Right atrium auricular region (tissue), 2 donors: ENCODE measurements at regions not wholly inside any gene's neighbourhood (a gene's known extent, or its start where the extent isn't known, plus 50 kb on each side); places are given as distances from the start of the nearest gene placed in this dataset.

Experiments used
- DNase-seq: peaks from one replicate; pipeline ENCODE4 v3.0.0-alpha.2; 2019; ENCODE audit warnings: low spot score
- H3K27ac ChIP-seq, 2 donors: fragments of 200-600 bp; sonication (generic); 1 replicate in 1 of 2; 2 replicates in 1 of 2; pipeline ENCODE4 v1.5.1; 2016 to 2019
- H3K27me3 ChIP-seq, 2 donors: fragments of 200-600 bp; sonication (generic); one replicate each; pipeline versions ENCODE4 v1.5.1 to v1.6.0; 2017 to 2019
- H3K36me3 ChIP-seq: fragments of 200-600 bp; sonication (generic); one replicate; pipeline ENCODE4 v1.5.1; 2016
- H3K4me1 ChIP-seq, 2 donors: fragments of 200-600 bp; sonication (generic); one replicate each; pipeline versions ENCODE4 v1.5.1 to v1.6.0; 2017 to 2019
- H3K4me3 ChIP-seq, 2 donors: fragments of 200-600 bp; sonication (generic); 1 replicate in 1 of 2; 2 replicates in 1 of 2; pipeline ENCODE4 v1.5.1; 2017 to 2019; ENCODE audit warnings: mild to moderate bottlenecking in 1 of 2, moderate library complexity in 1 of 2
- H3K9me3 ChIP-seq, 2 donors: fragments of 200-600 bp; sonication (generic); one replicate each; pipeline ENCODE4 v1.5.1; 2019
- TF ChIP-seq, protein P1 (sequence below), 2 donors: fragments of 200-600 bp; sonication (generic); IDR thresholded peaks; one replicate each; pipeline ENCODE4 v1.5.1; 2019; ENCODE audit warnings: antibody characterized with exemption in 2 of 2

DNA sequence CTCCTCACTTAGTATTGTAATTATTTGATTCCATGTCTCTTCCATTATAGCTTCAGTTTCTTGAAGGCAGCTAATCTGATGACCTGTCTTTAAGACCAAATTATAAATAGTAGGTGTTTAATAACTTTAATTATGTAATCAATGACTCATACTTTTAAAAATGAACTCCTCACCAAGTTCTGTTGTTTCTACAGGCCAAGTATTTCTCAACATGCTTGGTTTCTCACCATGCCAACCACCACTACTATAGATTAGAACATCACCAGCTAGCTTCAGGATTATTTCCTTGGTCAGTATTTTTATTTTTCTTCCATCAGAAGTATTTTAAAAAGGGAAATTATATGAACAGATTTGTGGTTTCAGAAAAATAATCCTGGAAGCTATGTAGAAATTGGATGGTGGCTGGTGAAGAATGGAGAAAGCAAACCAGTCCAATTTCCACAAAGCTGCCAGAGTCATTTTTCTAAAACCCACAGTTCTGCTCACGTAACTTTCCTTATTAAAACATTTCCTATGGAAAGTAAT, 237.7 kb upstream of the DACH1 start:
- Histone ChIP-seq H3K36me3 (no peaks in the 10 kb centered on the region), H3K9me3 (no peaks in the 10 kb centered on the region), H3K4me1 (no peaks in the 10 kb centered on the region), H3K27me3 (no peaks in the 10 kb centered on the region), H3K4me3 (no peak overlapping the region), H3K27ac (no peak overlapping the region)
- no peak for DNase-seq
- TF ChIP-seq, protein P1, sequence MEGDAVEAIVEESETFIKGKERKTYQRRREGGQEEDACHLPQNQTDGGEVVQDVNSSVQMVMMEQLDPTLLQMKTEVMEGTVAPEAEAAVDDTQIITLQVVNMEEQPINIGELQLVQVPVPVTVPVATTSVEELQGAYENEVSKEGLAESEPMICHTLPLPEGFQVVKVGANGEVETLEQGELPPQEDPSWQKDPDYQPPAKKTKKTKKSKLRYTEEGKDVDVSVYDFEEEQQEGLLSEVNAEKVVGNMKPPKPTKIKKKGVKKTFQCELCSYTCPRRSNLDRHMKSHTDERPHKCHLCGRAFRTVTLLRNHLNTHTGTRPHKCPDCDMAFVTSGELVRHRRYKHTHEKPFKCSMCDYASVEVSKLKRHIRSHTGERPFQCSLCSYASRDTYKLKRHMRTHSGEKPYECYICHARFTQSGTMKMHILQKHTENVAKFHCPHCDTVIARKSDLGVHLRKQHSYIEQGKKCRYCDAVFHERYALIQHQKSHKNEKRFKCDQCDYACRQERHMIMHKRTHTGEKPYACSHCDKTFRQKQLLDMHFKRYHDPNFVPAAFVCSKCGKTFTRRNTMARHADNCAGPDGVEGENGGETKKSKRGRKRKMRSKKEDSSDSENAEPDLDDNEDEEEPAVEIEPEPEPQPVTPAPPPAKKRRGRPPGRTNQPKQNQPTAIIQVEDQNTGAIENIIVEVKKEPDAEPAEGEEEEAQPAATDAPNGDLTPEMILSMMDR (IDR thresholded peaks at IDR 0.05): no peak

DNA sequence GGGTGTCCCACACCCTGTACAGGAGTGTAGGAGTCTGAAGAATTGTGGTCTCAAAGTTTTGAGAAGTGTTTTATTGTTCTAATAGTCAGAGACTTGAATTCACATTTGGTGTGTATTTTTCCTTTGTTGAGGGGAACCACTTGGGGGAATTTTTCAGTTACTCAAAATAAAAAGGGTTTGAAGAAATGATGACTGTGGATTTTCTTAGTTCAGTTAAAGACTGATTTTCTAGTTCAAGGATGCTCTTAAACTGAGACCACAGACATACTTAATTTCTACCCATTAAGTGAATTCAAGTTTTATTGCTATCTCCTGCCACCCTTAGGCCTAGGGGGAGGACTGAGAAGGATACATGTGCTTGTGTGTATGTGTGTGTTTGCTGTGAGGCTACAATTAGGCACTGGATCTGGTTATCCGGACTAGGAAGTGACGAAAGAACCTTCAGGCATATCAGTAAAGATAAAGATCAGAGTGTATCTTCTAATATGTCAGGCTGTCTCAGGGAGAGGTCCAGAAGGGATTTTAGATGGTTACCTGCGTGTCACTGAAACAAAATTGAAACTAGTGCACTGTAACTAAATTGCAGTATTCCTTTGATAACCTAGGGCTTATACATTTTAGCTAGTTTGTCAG, 234.9 kb upstream of the DACH1 start:
- Histone ChIP-seq H3K4me1 (no peaks in the 10 kb centered on the region), H3K4me3 (no peak overlapping the region), H3K27ac (no peak overlapping the region), H3K9me3 (no peaks in the 10 kb centered on the region), H3K27me3 (no peaks in the 10 kb centered on the region), H3K36me3 (no peaks in the 10 kb centered on the region)
- no peak for DNase-seq
- TF ChIP-seq, protein P1 (IDR thresholded peaks at IDR 0.05): no peak

DNA sequence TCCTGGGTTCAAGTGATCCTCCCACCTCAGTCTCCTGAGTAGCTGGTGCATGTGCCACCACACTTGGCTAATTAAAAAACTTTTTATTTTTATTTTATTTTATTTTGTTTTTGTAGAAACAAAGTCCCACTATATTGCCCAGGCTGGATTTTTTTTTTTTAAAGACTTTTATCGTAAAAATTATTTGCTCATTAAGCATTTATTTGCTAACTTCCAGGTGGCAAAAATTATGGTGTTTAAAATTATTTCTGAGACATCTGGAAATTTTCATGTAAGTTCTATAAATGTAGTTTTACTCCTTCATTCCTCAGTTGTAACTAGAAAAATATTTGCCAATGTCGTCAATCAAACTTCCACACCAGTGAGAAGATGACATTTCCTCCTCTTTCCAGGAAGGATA, 233.3 kb upstream of the DACH1 start:
- Histone ChIP-seq H3K36me3 (no peaks in the 10 kb centered on the region), H3K27ac (no peak overlapping the region), H3K4me3 (no peak overlapping the region), H3K4me1 (no peaks in the 10 kb centered on the region), H3K27me3 (no peaks in the 10 kb centered on the region), H3K9me3 (no peaks in the 10 kb centered on the region)
- TF ChIP-seq, protein P1 (IDR thresholded peaks at IDR 0.05): no peak
- no peak for DNase-seq

DNA sequence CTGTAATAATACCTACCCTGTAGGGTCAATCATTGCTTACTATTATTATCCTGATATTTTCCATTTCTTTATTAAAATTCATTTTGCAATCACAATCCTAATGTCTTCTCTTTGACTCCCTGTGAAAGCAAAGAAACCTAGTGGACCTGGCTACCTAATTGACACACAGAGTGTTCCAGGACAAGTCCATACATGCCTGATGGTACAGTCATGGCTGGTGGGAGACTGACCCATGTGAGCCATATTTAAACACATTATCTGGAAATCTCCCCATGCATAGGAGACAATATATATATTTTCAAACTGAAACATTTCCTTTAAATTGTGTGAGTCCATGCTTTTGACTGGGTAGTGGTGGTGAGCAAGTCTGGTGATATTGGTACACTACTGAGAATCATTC, 230.6 kb upstream of the DACH1 start:
- H3K4me1 ChIP-seq: no peaks in the 10 kb centered on the region
- no peak overlapping the region for H3K4me3 ChIP-seq
- no peaks in the 10 kb centered on the region for H3K27me3 ChIP-seq
- no peaks in the 10 kb centered on the region for H3K9me3 ChIP-seq
- no peaks in the 10 kb centered on the region for H3K36me3 ChIP-seq
- TF ChIP-seq, protein P1 (IDR thresholded peaks at IDR 0.05): no peak
- DNase-seq: no peak
- no peak overlapping the region for H3K27ac ChIP-seq

- H3K4me3 ChIP-seq: no peak overlapping the region
- H3K36me3 ChIP-seq: no peaks in the 10 kb centered on the region
- H3K27ac ChIP-seq: no peak overlapping the region
- H3K27me3 ChIP-seq: no peaks in the 10 kb centered on the region
- TF ChIP-seq, protein P1 (IDR thresholded peaks at IDR 0.05): no peak
- DNase-seq: no peak
- no peaks in the 10 kb centered on the region for H3K4me1 ChIP-seq
- H3K9me3 ChIP-seq: no peaks in the 10 kb centered on the region
Measured at GRCh38 chr13:72093262-72093661, 226.3 kb upstream of the DACH1 start.

DNA sequence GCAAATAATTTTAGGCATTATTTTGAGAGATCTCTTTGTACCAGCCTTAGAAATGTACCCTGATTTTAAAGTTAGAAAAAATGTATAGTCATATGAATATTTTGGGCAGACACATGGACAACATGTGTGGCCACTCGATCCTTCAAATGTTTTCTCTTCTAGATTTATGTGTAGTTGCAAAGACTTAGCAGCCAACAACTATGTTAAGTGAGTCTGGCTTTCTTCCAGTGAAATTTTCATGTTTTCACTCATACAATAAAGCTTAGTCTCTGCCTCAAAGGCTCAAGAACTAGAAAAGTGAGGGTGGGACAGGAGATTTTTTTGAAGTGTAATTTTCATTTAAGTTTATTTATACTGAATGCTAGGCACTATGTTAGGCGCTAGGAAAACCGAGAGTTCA, 207.7 kb upstream of the DACH1 start:
- H3K27me3 ChIP-seq: no peaks in the 10 kb centered on the region
- no peak for DNase-seq
- TF ChIP-seq, protein P1 (IDR thresholded peaks at IDR 0.05): no peak
- H3K4me1 ChIP-seq: no peaks in the 10 kb centered on the region
- no peak overlapping the region for H3K27ac ChIP-seq
- no peak overlapping the region for H3K4me3 ChIP-seq
- H3K9me3 ChIP-seq: no peaks in the 10 kb centered on the region
- no peaks in the 10 kb centered on the region for H3K36me3 ChIP-seq
